SK-N-SH treated with all-trans-retinoic acid at 6 μM for 48 hours (cell line): ENCODE measurements at regions not wholly inside any gene's neighbourhood (a gene's known extent, or its start where the extent isn't known, plus 50 kb on each side); places are given as distances from the start of the nearest gene placed in this dataset.

ENCODE experiments used
- ATAC-seq: fragments of 200-7000 bp; cut with Tn5 transposase; 3 replicates; pipeline ENCODE4 v1.9.1; 2020; ENCODE audit warnings: mild to moderate bottlenecking, moderate library complexity
- ARNTL ChIP-seq: fragments of 450-650 bp; formaldehyde crosslinking; IDR thresholded peaks from 2 replicates; pipeline ENCODE4 v1.5.0; 2020; ENCODE audit warnings: low read depth, mild to moderate bottlenecking, moderate library complexity, borderline replicate concordance
- BACH2 ChIP-seq: fragments of 250-450 bp; sonication (Bioruptor Pico); IDR thresholded peaks from 2 replicates; pipeline ENCODE4 v1.9.0; 2021; ENCODE audit warnings: mild to moderate bottlenecking, borderline replicate concordance
- CSDC2 ChIP-seq: fragments of 250-450 bp; sonication (Bioruptor Pico); IDR thresholded peaks from 2 replicates; pipeline ENCODE4 v1.5.0; 2020; ENCODE audit warnings: mild to moderate bottlenecking, moderate library complexity
- ESRRG ChIP-seq: fragments of 250-450 bp; sonication (Bioruptor Pico); IDR thresholded peaks from 2 replicates; pipeline ENCODE4 v1.6.1; 2021; ENCODE audit warnings: mild to moderate bottlenecking
- GLIS3 ChIP-seq: fragments of 250-450 bp; sonication (Bioruptor Pico); IDR thresholded peaks from 2 replicates; pipeline ENCODE4 v1.5.0; 2020; ENCODE audit warnings: mild to moderate bottlenecking, moderate library complexity
- OSR1 ChIP-seq: fragments of 250-450 bp; sonication (Bioruptor Pico); IDR thresholded peaks from 2 replicates; pipeline ENCODE4 v1.8.0; 2022; ENCODE audit warnings: moderate library complexity, mild to moderate bottlenecking, inconsistent platforms
- PATZ1 ChIP-seq: fragments of 250-450 bp; sonication (Bioruptor Pico); IDR thresholded peaks from 2 replicates; pipeline ENCODE4 v1.8.0; 2020; ENCODE audit warnings: mild to moderate bottlenecking, moderate library complexity, borderline replicate concordance
- PPARA ChIP-seq: fragments of 250-450 bp; sonication (Bioruptor Pico); IDR thresholded peaks from 2 replicates; pipeline ENCODE4 v1.5.0; 2020; ENCODE audit warnings: mild to moderate bottlenecking, borderline replicate concordance
- RARB ChIP-seq: fragments of 250-450 bp; sonication (Bioruptor Pico); IDR thresholded peaks from 2 replicates; pipeline ENCODE4 v1.8.0; 2021; ENCODE audit warnings: mild to moderate bottlenecking, moderate library complexity
- SNAI2 ChIP-seq: fragments of 250-450 bp; sonication (Bioruptor Pico); IDR thresholded peaks from 2 replicates; pipeline ENCODE4 v1.5.0; 2020; ENCODE audit warnings: mild to moderate bottlenecking, moderate library complexity
- TCF4 ChIP-seq: fragments of 250-450 bp; sonication (Bioruptor Pico); IDR thresholded peaks from 2 replicates; pipeline ENCODE4 v1.8.0; 2021; ENCODE audit warnings: mild to moderate bottlenecking, moderate library complexity, borderline replicate concordance
- TOX ChIP-seq: fragments of 250-450 bp; sonication (Bioruptor Pico); IDR thresholded peaks from 2 replicates; pipeline ENCODE4 v1.8.0; 2021; ENCODE audit warnings: mild to moderate bottlenecking, moderate library complexity, borderline replicate concordance
- TSHZ2 ChIP-seq: fragments of 250-450 bp; sonication (Bioruptor Pico); IDR thresholded peaks from 2 replicates; pipeline ENCODE4 v1.5.0; 2020; ENCODE audit warnings: mild to moderate bottlenecking, moderate library complexity
- ZC3H10 ChIP-seq: fragments of 250-450 bp; sonication (Bioruptor Pico); IDR thresholded peaks from 2 replicates; pipeline ENCODE4 v1.5.1; 2021; ENCODE audit warnings: mild to moderate bottlenecking, moderate library complexity
- ZFP3 ChIP-seq: fragments of 250-450 bp; sonication (Bioruptor Pico); IDR thresholded peaks from 2 replicates; pipeline ENCODE4 v1.5.0; 2020; ENCODE audit warnings: mild to moderate bottlenecking, moderate library complexity
- ZFP30 ChIP-seq: fragments of 450-650 bp; formaldehyde crosslinking; IDR thresholded peaks from 2 replicates; pipeline ENCODE4 v1.5.0; 2022; ENCODE audit warnings: mild to moderate bottlenecking, moderate library complexity
- ZNF70 ChIP-seq: fragments of 450-650 bp; formaldehyde crosslinking; IDR thresholded peaks from 2 replicates; pipeline ENCODE4 v1.5.0; 2020; ENCODE audit warnings: mild to moderate bottlenecking, moderate library complexity
- ZNF8 ChIP-seq: fragments of 450-650 bp; formaldehyde crosslinking; IDR thresholded peaks from 2 replicates; pipeline ENCODE4 v1.5.0; 2020; ENCODE audit warnings: mild to moderate bottlenecking, moderate library complexity
- TF ChIP-seq, protein P1 (sequence below): fragments of 250-450 bp; sonication (Bioruptor Pico); IDR thresholded peaks from 2 replicates; pipeline ENCODE4 v1.5.1; 2021; ENCODE audit warnings: mild to moderate bottlenecking, moderate library complexity
- TF ChIP-seq, protein P2 (sequence below): fragments of 250-450 bp; sonication (Bioruptor Pico); IDR thresholded peaks from 2 replicates; pipeline ENCODE4 v1.8.0; 2021; ENCODE audit warnings: low read depth, mild to moderate bottlenecking, moderate library complexity, borderline replicate concordance
- TF ChIP-seq, protein P3 (sequence below): fragments of 250-450 bp; sonication (Bioruptor Pico); IDR thresholded peaks from 2 replicates; pipeline ENCODE4 v1.5.1; 2020; ENCODE audit warnings: low read depth, mild to moderate bottlenecking, moderate library complexity

DNA sequence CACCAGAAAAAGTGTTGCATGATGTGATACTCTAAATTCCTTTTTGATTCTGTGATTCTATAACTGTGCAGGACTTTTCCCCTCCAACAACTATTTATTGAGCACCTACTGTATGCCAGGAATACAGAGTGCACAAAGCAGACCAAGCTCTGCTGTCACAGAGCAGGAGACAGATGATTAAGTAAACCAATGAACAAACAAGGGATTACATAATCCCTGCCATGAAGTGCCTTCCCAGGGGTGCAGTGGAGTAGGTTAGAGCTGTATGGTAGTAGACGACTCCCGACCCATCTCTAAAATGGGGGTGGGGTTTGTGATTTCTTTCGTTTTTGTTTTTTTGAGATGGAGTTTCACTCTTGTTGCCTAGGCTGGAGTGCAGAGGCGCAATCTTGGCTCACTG is 213.9 kb downstream of the TBX5 start:
- no peak for ATAC-seq
- TF ChIP-seq CSDC2 (CRISPR knock-in tag) (no peak), ZNF8 (CRISPR knock-in tag) (no peak), RARB (CRISPR knock-in tag) (no peak), PATZ1 (CRISPR knock-in tag) (no peak), SNAI2 (no peak), TSHZ2 (CRISPR knock-in tag) (no peak), ZFP3 (no peak), TCF4 (CRISPR knock-in tag) (no peak), TOX (CRISPR knock-in tag) (no peak), OSR1 (CRISPR knock-in tag) (no peak), ESRRG (CRISPR knock-in tag) (no peak), BACH2 (CRISPR knock-in tag) (no peak), ARNTL (CRISPR knock-in tag) (no peak), ZC3H10 (CRISPR knock-in tag) (no peak), GLIS3 (no peak), ZFP30 (CRISPR knock-in tag) (no peak)
- TF ChIP-seq, protein P1, sequence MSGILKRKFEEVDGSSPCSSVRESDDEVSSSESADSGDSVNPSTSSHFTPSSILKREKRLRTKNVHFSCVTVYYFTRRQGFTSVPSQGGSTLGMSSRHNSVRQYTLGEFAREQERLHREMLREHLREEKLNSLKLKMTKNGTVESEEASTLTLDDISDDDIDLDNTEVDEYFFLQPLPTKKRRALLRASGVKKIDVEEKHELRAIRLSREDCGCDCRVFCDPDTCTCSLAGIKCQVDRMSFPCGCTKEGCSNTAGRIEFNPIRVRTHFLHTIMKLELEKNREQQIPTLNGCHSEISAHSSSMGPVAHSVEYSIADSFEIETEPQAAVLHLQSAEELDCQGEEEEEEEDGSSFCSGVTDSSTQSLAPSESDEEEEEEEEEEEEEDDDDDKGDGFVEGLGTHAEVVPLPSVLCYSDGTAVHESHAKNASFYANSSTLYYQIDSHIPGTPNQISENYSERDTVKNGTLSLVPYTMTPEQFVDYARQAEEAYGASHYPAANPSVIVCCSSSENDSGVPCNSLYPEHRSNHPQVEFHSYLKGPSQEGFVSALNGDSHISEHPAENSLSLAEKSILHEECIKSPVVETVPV, result no peak
- TF ChIP-seq, protein P2, sequence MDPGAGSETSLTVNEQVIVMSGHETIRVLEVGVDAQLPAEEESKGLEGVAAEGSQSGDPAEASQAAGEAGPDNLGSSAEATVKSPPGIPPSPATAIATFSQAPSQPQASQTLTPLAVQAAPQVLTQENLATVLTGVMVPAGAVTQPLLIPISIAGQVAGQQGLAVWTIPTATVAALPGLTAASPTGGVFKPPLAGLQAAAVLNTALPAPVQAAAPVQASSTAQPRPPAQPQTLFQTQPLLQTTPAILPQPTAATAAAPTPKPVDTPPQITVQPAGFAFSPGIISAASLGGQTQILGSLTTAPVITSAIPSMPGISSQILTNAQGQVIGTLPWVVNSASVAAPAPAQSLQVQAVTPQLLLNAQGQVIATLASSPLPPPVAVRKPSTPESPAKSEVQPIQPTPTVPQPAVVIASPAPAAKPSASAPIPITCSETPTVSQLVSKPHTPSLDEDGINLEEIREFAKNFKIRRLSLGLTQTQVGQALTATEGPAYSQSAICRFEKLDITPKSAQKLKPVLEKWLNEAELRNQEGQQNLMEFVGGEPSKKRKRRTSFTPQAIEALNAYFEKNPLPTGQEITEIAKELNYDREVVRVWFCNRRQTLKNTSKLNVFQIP (CRISPR knock-in tag), result no peak
- TF ChIP-seq, protein P3, sequence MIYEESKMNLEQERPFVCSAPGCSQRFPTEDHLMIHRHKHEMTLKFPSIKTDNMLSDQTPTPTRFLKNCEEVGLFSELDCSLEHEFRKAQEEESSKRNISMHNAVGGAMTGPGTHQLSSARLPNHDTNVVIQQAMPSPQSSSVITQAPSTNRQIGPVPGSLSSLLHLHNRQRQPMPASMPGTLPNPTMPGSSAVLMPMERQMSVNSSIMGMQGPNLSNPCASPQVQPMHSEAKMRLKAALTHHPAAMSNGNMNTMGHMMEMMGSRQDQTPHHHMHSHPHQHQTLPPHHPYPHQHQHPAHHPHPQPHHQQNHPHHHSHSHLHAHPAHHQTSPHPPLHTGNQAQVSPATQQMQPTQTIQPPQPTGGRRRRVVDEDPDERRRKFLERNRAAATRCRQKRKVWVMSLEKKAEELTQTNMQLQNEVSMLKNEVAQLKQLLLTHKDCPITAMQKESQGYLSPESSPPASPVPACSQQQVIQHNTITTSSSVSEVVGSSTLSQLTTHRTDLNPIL (CRISPR knock-in tag), result no peak
- TF ChIP-seq, all 23 proteins: peak for 0

GRCh38 chr12:114191581-114191980 is 214.4 kb downstream of the TBX5 start:
- no peak for ATAC-seq
- TF ChIP-seq PPARA (no peak), ZFP3 (no peak), OSR1 (CRISPR knock-in tag) (no peak), ZNF70 (no peak), ZNF8 (CRISPR knock-in tag) (no peak), RARB (CRISPR knock-in tag) (no peak), TOX (CRISPR knock-in tag) (no peak), ZC3H10 (CRISPR knock-in tag) (no peak), TCF4 (CRISPR knock-in tag) (no peak), TSHZ2 (CRISPR knock-in tag) (no peak), GLIS3 (no peak), CSDC2 (CRISPR knock-in tag) (no peak), ESRRG (CRISPR knock-in tag) (no peak), ARNTL (CRISPR knock-in tag) (no peak), BACH2 (CRISPR knock-in tag) (no peak)
- TF ChIP-seq, protein P3 (CRISPR knock-in tag), result no peak
- TF ChIP-seq, protein P2 (CRISPR knock-in tag), result no peak
- TF ChIP-seq, protein P1, result no peak
